ENCODE measurements at regions not wholly inside any gene's neighbourhood (a gene's known extent, or its start where the extent isn't known, plus 50 kb on each side); places are given as distances from the start of the nearest gene placed in this dataset.

DNA sequence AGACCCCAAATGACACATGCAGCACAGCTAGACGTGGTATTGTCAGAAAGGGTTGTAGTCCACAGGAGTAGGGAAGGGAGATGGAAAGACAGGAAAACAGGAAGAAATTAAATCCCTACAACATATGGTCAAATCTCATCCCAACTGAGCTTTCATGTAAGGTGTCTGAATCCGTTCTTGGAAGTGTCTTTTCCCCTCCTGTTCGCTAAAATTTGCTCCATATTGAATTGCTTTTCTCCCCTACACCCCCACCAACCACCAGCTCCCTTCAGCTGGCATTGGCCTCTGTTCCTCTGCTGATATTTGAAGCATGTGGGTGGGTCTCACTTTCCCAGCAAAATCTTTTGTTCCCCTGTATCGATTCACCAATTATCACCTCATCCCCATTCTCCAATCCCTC lies 376.2 kb upstream of the WWC1 start:
- peaks cover 0 to 42% (median 0%) of the 10 kb centered on the region in 5 donors for H3K27me3 Mint-ChIP-seq
- intact Hi-C loops (cut with micrococcal nuclease): no loop called here
- no peak overlapping the region for H3K4me3 Mint-ChIP-seq
- POLR2A ChIA-PET: no interaction called here
- H3K4me1 ChIP-seq (ENCODE audit: control insufficient read depth in 2 of 2, insufficient read depth in 2 of 2, low read length in 2 of 2): no peaks in the 10 kb centered on the region
- H3K4me3 ChIP-seq (ENCODE audit: low read length): no peak overlapping the region
- no peaks in the 10 kb centered on the region for H3K9me3 ChIP-seq (ENCODE audit: control insufficient read depth in 2 of 3, low read length in 3 of 3)
- peaks cover 0 to 13% (median 0%) of the 10 kb centered on the region in 11 donors for H3K9me3 Mint-ChIP-seq
- DNase-seq: no peak
- CTCF ChIA-PET: no interaction called here
- no peak for ATAC-seq
- H3K36me3 ChIP-seq (ENCODE audit: control insufficient read depth in 2 of 3, insufficient read depth in 3 of 3, low read length in 3 of 3): no peaks in the 10 kb centered on the region
- H3K36me3 Mint-ChIP-seq: peaks cover 0 to 6% (median 0%) of the 10 kb centered on the region in 5 donors
- H3K4me1 Mint-ChIP-seq: no peaks in the 10 kb centered on the region
- H3K27ac Mint-ChIP-seq: no peak overlapping the region
- no peak overlapping the region for H3K27ac ChIP-seq (ENCODE audit: low read depth, low read length)
- H3K27me3 ChIP-seq (ENCODE audit: control insufficient read depth in 2 of 2, insufficient read depth in 2 of 2, low read length in 2 of 2): no peaks in the 10 kb centered on the region

DNA sequence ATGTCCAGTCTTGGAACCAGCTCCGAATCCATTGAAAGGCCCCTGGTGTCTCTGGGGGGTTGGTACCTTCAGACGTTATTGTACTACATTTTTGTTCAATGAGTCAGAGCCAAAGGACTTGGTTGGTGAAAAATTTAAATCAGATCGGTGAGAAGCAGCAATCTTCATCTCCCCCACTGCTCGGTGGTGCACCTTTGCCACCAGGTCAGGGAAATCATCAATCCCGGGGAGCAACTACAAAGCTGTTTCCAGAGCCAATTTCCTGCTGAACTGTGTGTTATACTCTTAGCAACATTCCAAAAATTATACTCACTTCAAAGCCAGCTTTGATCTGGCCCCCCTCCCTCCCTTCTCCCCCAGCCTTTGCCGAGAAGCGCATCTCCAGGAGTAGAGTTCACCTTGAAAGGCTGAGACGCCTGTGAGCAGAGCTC lies 375.2 kb upstream of the WWC1 start:
- Mint-ChIP-seq H3K9me3 (peaks cover 0 to 13% (median under 1%) of the 10 kb centered on the region in 11 donors), H3K27ac (no peak overlapping the region), H3K36me3 (peaks cover 0 to 6% (median 0%) of the 10 kb centered on the region in 5 donors), H3K4me1 (no peaks in the 10 kb centered on the region), H3K4me3 (no peak overlapping the region), H3K27me3 (peaks cover 0 to 33% (median 0%) of the 10 kb centered on the region in 5 donors)
- ATAC-seq: no peak
- DNase-seq: no peak
- Histone ChIP-seq H3K4me3 (ENCODE audit: low read length) (no peak overlapping the region), H3K27me3 (ENCODE audit: control insufficient read depth in 2 of 2, insufficient read depth in 2 of 2, low read length in 2 of 2) (no peaks in the 10 kb centered on the region), H3K36me3 (ENCODE audit: control insufficient read depth in 2 of 3, insufficient read depth in 3 of 3, low read length in 3 of 3) (no peaks in the 10 kb centered on the region), H3K27ac (ENCODE audit: low read depth, low read length) (no peak overlapping the region), H3K9me3 (ENCODE audit: control insufficient read depth in 2 of 3, low read length in 3 of 3) (no peaks in the 10 kb centered on the region), H3K4me1 (ENCODE audit: control insufficient read depth in 2 of 2, insufficient read depth in 2 of 2, low read length in 2 of 2) (no peaks in the 10 kb centered on the region)
- POLR2A ChIA-PET: no interaction called here
- intact Hi-C loops (cut with micrococcal nuclease): no loop called here
- CTCF ChIA-PET: no interaction called here

DNA sequence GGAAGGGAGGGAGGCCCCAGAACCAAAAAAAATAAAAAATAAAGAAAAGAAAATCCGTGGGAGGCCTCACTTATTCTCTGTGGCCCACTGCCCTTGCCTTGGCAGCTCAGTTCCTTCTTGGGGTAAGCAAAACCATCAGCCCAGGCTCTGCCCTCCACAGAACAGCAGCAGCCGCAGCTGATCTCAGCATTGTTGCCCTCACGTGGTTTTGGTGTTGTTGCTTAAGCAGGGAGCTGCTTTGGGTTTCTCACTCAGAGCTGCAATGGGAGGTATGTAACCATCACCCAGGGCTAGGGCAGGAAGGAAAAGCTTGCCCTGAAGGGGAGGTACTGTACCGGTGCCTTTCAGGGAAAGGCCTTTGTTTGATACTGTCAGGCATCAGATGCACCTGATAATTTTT lies 374.7 kb upstream of the WWC1 start:
- Mint-ChIP-seq H3K36me3 (peaks cover 0 to 6% (median 0%) of the 10 kb centered on the region in 5 donors), H3K9me3 (peaks cover 0 to 13% (median 2%) of the 10 kb centered on the region in 11 donors), H3K27me3 (peaks cover 0 to 33% (median 0%) of the 10 kb centered on the region in 5 donors), H3K4me1 (no peaks in the 10 kb centered on the region), H3K4me3 (no peak overlapping the region), H3K27ac (no peak overlapping the region)
- Histone ChIP-seq H3K27me3 (ENCODE audit: control insufficient read depth in 2 of 2, insufficient read depth in 2 of 2, low read length in 2 of 2) (no peaks in the 10 kb centered on the region), H3K4me1 (ENCODE audit: control insufficient read depth in 2 of 2, insufficient read depth in 2 of 2, low read length in 2 of 2) (no peaks in the 10 kb centered on the region), H3K4me3 (ENCODE audit: low read length) (no peak overlapping the region), H3K9me3 (ENCODE audit: control insufficient read depth in 2 of 3, low read length in 3 of 3) (no peaks in the 10 kb centered on the region), H3K36me3 (ENCODE audit: control insufficient read depth in 2 of 3, insufficient read depth in 3 of 3, low read length in 3 of 3) (no peaks in the 10 kb centered on the region), H3K27ac (ENCODE audit: low read depth, low read length) (no peak overlapping the region)
- ATAC-seq (no peak), DNase-seq (no peak)
- intact Hi-C loops (cut with micrococcal nuclease): no loop called here
- ChIA-PET CTCF (no interaction called here), POLR2A (no interaction called here)

DNA sequence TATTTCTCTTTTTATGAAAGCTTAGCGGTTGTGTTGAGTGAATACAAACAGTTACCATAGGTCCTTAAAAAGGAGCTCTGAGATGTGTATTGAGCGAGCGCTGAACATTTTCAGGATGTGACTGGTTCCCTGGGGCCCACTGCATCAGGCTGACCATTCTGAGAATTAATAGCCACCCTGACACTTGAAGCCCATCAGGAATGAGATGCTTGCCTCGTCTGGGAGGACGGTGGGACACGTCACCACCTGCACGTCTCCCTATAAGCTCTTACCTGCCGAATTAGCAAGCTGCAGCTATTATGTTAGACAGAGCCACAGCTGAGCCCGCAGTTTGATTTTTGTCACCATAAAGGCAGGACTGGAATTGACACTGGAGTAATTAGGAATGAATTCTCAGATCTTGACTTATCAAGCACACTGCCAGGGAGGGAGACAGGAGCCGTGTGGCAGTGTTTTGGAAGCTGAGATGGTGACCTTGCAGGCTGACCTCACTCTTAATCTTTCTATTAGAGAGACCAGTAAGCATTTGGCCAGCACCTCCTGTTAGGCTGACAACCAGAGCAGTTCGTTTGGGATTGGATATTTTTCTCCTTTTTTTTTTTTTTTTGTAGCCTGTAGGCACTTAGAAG lies 373.1 kb upstream of the WWC1 start:
- peaks cover 0 to 24% (median 0%) of the 10 kb centered on the region in 5 donors for H3K27me3 Mint-ChIP-seq
- no peak overlapping the region for H3K4me3 Mint-ChIP-seq
- no peak for ATAC-seq
- Histone ChIP-seq H3K9me3 (ENCODE audit: control insufficient read depth in 2 of 3, low read length in 3 of 3) (no peaks in the 10 kb centered on the region), H3K36me3 (ENCODE audit: control insufficient read depth in 2 of 3, insufficient read depth in 3 of 3, low read length in 3 of 3) (no peaks in the 10 kb centered on the region), H3K4me3 (ENCODE audit: low read length) (no peak overlapping the region), H3K27ac (ENCODE audit: low read depth, low read length) (no peak overlapping the region), H3K4me1 (ENCODE audit: control insufficient read depth in 2 of 2, insufficient read depth in 2 of 2, low read length in 2 of 2) (no peaks in the 10 kb centered on the region), H3K27me3 (ENCODE audit: control insufficient read depth in 2 of 2, insufficient read depth in 2 of 2, low read length in 2 of 2) (no peaks in the 10 kb centered on the region)
- POLR2A ChIA-PET: no interaction called here
- H3K36me3 Mint-ChIP-seq: peaks cover 0 to 6% (median 0%) of the 10 kb centered on the region in 5 donors
- CTCF ChIA-PET: no interaction called here
- H3K9me3 Mint-ChIP-seq: peaks cover 0 to 10% (median 3%) of the 10 kb centered on the region in 11 donors
- H3K27ac Mint-ChIP-seq: no peak overlapping the region
- intact Hi-C loops (cut with micrococcal nuclease): no loop called here
- no peak for DNase-seq
- H3K4me1 Mint-ChIP-seq: no peaks in the 10 kb centered on the region

DNA sequence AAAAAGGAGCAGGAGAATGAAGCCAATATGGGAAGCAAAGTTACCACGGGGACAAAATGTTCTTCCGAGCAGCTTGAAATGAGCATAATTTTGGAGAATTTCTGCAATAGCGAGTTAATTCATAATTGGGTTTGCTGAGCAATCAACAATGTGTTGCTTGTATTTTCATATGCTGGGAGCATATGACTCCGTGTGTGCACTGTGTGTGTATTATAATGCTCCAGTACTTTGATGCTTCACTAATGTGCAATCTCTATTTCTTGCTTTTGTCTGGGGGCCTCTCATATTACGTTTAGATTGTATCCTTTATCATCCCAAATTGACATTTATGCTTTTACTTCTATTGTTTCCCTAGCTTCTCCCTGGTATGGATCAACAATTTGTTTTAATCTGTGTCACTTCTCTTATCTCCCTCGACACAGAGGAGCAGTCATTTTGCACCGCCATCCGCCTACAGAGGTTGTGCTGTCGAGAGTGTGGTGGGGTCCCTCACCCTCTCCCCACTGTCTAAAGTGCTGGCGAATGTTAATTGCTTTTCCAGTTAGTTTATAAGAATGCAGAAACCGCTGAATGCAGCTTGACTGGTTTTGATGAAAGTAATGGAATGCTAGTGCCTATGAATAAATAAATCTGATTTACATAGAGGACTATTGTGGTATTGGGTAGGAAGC lies 372.5 kb upstream of the WWC1 start:
- no peak overlapping the region for H3K27ac Mint-ChIP-seq
- DNase-seq (no peak), ATAC-seq (no peak)
- Histone ChIP-seq H3K27me3 (ENCODE audit: control insufficient read depth in 2 of 2, insufficient read depth in 2 of 2, low read length in 2 of 2) (no peaks in the 10 kb centered on the region), H3K4me1 (ENCODE audit: control insufficient read depth in 2 of 2, insufficient read depth in 2 of 2, low read length in 2 of 2) (no peaks in the 10 kb centered on the region), H3K9me3 (ENCODE audit: control insufficient read depth in 2 of 3, low read length in 3 of 3) (no peaks in the 10 kb centered on the region), H3K36me3 (ENCODE audit: control insufficient read depth in 2 of 3, insufficient read depth in 3 of 3, low read length in 3 of 3) (no peaks in the 10 kb centered on the region), H3K4me3 (ENCODE audit: low read length) (no peak overlapping the region), H3K27ac (ENCODE audit: low read depth, low read length) (no peak overlapping the region)
- peaks cover 0 to 10% (median 2%) of the 10 kb centered on the region in 11 donors for H3K9me3 Mint-ChIP-seq
- CTCF ChIA-PET: no interaction called here
- peaks cover 0 to 20% (median 0%) of the 10 kb centered on the region in 5 donors for H3K27me3 Mint-ChIP-seq
- H3K4me3 Mint-ChIP-seq: no peak overlapping the region
- no peaks in the 10 kb centered on the region for H3K4me1 Mint-ChIP-seq
- intact Hi-C loops (cut with micrococcal nuclease): no loop called here
- POLR2A ChIA-PET: no interaction called here
- H3K36me3 Mint-ChIP-seq: peaks cover 0 to 6% (median 0%) of the 10 kb centered on the region in 5 donors

DNA sequence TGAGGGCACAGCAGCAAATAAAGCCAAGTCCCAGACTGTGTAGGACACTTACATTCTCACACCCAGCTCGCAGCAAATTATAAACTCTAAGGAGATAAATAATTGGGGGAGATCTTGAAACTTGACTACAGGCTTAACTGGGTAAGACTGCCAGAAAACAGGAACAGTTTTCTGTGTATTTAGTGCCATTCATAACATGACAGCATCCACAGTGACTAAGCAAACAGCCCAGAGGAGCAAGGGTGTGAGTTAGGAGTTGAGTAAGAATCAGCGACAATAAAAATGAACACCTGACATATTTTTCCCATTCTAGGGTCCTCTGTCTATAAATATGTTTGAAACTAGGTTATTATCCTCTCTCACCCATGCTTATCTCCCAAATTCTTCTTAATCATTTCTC lies 370.9 kb upstream of the WWC1 start:
- CTCF ChIA-PET: no interaction called here
- Histone ChIP-seq H3K27me3 (ENCODE audit: control insufficient read depth in 2 of 2, insufficient read depth in 2 of 2, low read length in 2 of 2) (no peaks in the 10 kb centered on the region), H3K36me3 (ENCODE audit: control insufficient read depth in 2 of 3, insufficient read depth in 3 of 3, low read length in 3 of 3) (no peaks in the 10 kb centered on the region), H3K4me3 (ENCODE audit: low read length) (no peak overlapping the region), H3K9me3 (ENCODE audit: control insufficient read depth in 2 of 3, low read length in 3 of 3) (no peaks in the 10 kb centered on the region), H3K4me1 (ENCODE audit: control insufficient read depth in 2 of 2, insufficient read depth in 2 of 2, low read length in 2 of 2) (no peaks in the 10 kb centered on the region), H3K27ac (ENCODE audit: low read depth, low read length) (no peak overlapping the region)
- Mint-ChIP-seq H3K4me3 (no peak overlapping the region), H3K27ac (no peak overlapping the region), H3K36me3 (no peaks in the 10 kb centered on the region), H3K4me1 (no peaks in the 10 kb centered on the region), H3K9me3 (peaks cover 0 to 7% (median 2%) of the 10 kb centered on the region in 11 donors), H3K27me3 (peaks cover 0 to 10% (median 0%) of the 10 kb centered on the region in 5 donors)
- POLR2A ChIA-PET: no interaction called here
- ATAC-seq (peak; percentile 57), DNase-seq (no peak)
- intact Hi-C loops (cut with micrococcal nuclease): no loop called here

DNA sequence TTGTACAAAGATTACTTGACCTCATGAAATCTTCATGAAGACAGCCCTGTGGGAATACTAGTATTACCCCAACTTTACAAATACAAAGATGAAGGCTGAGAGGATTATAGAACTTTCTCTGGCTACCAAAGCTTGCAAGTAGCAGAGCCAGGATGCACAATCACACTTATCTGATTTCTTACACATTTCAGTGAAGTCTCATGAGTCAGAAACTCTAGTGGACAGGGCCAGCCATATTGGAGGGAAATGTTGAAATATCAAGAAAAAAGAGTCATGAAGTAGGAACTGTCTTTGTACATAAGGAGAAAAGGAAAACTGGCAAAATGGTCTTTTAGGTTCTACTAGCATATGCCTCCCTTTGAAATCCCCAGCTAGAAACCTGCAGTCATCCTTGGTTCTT lies 369.6 kb upstream of the WWC1 start:
- Histone ChIP-seq H3K9me3 (ENCODE audit: control insufficient read depth in 2 of 3, low read length in 3 of 3) (no peaks in the 10 kb centered on the region), H3K27me3 (ENCODE audit: control insufficient read depth in 2 of 2, insufficient read depth in 2 of 2, low read length in 2 of 2) (no peaks in the 10 kb centered on the region), H3K4me3 (ENCODE audit: low read length) (no peak overlapping the region), H3K4me1 (ENCODE audit: control insufficient read depth in 2 of 2, insufficient read depth in 2 of 2, low read length in 2 of 2) (no peaks in the 10 kb centered on the region), H3K27ac (ENCODE audit: low read depth, low read length) (no peak overlapping the region), H3K36me3 (ENCODE audit: control insufficient read depth in 2 of 3, insufficient read depth in 3 of 3, low read length in 3 of 3) (no peaks in the 10 kb centered on the region)
- Mint-ChIP-seq H3K4me1 (no peaks in the 10 kb centered on the region), H3K9me3 (peaks cover 0 to 7% (median 2%) of the 10 kb centered on the region in 11 donors), H3K27me3 (peaks cover 0 to 10% (median 0%) of the 10 kb centered on the region in 5 donors), H3K36me3 (no peaks in the 10 kb centered on the region), H3K27ac (no peak overlapping the region), H3K4me3 (no peak overlapping the region)
- POLR2A ChIA-PET: no interaction called here
- no peak for ATAC-seq
- no peak for DNase-seq
- CTCF ChIA-PET: no interaction called here
- intact Hi-C loops (cut with micrococcal nuclease): no loop called here

Data from naive thymus-derived CD4-positive, alpha-beta T cell (primary cell).